HCT116 (cell line): ENCODE measurements at regions not wholly inside any gene's neighbourhood (a gene's known extent, or its start where the extent isn't known, plus 50 kb on each side); places are given as distances from the start of the nearest gene placed in this dataset.

Source experiments
- ATAC-seq: fragments of 200-7000 bp; cut with Tn5 transposase; 2 replicates; pipeline ENCODE4 v1.9.1; 2020; ENCODE audit warnings: mild to moderate bottlenecking, moderate library complexity
- BruUV-seq: library from RNA; stranded (reverse); fragments of 400-500 nt; replicated peaks from 2 replicates; lab custom pipeline; 2021; lab: Mats Ljungman, UMichigan
- CTCF ChIA-PET: fragments of 300-600 bp; sonication (Branson Sonifier 250); formaldehyde crosslinking; loops from one replicate; lab custom pipeline; 2021; ENCODE audit warnings: antibody characterized with exemption; lab: Charles Lee
- POLR2A ChIA-PET: fragments of 300-600, 350-600 bp; sonication (Branson Sonifier 250); formaldehyde crosslinking; loops from one replicate; lab custom pipeline; 2021; ENCODE audit warnings: antibody characterized with exemption; lab: Charles Lee
- RAD21 ChIA-PET, 2 experiments: fragments of 300-600 bp; sonication (Branson Sonifier 250); formaldehyde crosslinking; loops; one replicate each; lab custom pipeline; 2023; ENCODE audit warnings: low total read pairs in 2 of 2; ENCODE audit not compliant: uncharacterized antibody in 2 of 2, unreplicated experiment in 2 of 2, low non-redundant PET in 1 of 2; lab: Charles Lee
- DNase-seq: peaks from one replicate; pipeline ENCODE4 v3.0.0-alpha.2; 2010; ENCODE audit warnings: low read depth, low spot score
- H2AFZ ChIP-seq: fragments of 200-600 bp; shearing (Covaris generic), sonication (generic); 2 replicates; pipeline ENCODE4 v1.6.1; 2017; ENCODE audit warnings: low read depth, mixed run types, mixed read lengths, antibody characterized with exemption, low read length; ENCODE audit not compliant: poor library complexity, severe bottlenecking
- H3K27ac ChIP-seq: 2 replicates; pipeline ENCODE4 v1.5.1; 2012; ENCODE audit warnings: low read depth, low read length
- H3K27me3 ChIP-seq: fragments of 200-600 bp; sonication (generic); 2 replicates; pipeline ENCODE4 v1.6.1; 2016; ENCODE audit warnings: mixed run types, low read length, mixed read lengths; ENCODE audit not compliant: insufficient read depth
- H3K36me3 ChIP-seq, 2 experiments: fragments of 200-500 bp in 1 of 2; fragments of 200-600 bp in 1 of 2; sonication (Bioruptor generic) in 1 of 2; sonication (generic) in 1 of 2; 2 replicates each; pipeline versions ENCODE4 v1.5.1 to v1.6.1; 2014 to 2016; ENCODE audit warnings: low read length in 2 of 2, inconsistent platforms in 1 of 2, mixed read lengths in 1 of 2, mixed run types in 1 of 2; ENCODE audit not compliant: insufficient read depth in 2 of 2, control insufficient read depth in 1 of 2
- H3K4me1 ChIP-seq, 2 experiments: fragments of 200-600 bp in 1 of 2; sonication (generic) in 1 of 2; 2 replicates each; pipeline versions ENCODE4 v1.5.1 to v1.6.1; 2012 to 2017; ENCODE audit warnings: low read length in 2 of 2, inconsistent platforms in 1 of 2, mild to moderate bottlenecking in 1 of 2, mixed read lengths in 1 of 2, mixed run types in 1 of 2, moderate library complexity in 1 of 2; ENCODE audit not compliant: insufficient read depth in 2 of 2, control insufficient read depth in 1 of 2
- H3K4me2 ChIP-seq: fragments of 200-600 bp; sonication (generic); 2 replicates; pipeline ENCODE4 v1.6.1; 2017; ENCODE audit warnings: mixed run types, low read length, mixed read lengths
- H3K4me3 ChIP-seq, 2 experiments: fragments of 200-600 bp in 1 of 2; sonication (generic) in 1 of 2; replicated peaks in 1 of 2; 2 replicates each; pipeline ENCODE4 v1.5.1; 2011 to 2016; ENCODE audit warnings: low read length in 2 of 2, control low read depth in 1 of 2, low read depth in 1 of 2, mild to moderate bottlenecking in 1 of 2, mixed read lengths in 1 of 2, mixed run types in 1 of 2
- H3K79me2 ChIP-seq: fragments of 200-600 bp; sonication (generic); 2 replicates; pipeline ENCODE4 v1.6.1; 2017; ENCODE audit warnings: mild to moderate bottlenecking, mixed run types, low read length, moderate library complexity, mixed read lengths; ENCODE audit not compliant: insufficient read depth
- H3K9ac ChIP-seq: fragments of 200-600 bp; sonication (generic); 2 replicates; pipeline ENCODE4 v1.6.1; 2016; ENCODE audit warnings: low read length, mixed read lengths
- H3K9me2 ChIP-seq: fragments of 200-600 bp; sonication (generic), shearing (Covaris generic); 2 replicates; pipeline ENCODE4 v1.6.1; 2017; ENCODE audit warnings: mixed run types, mild to moderate bottlenecking, moderate library complexity; ENCODE audit not compliant: insufficient read depth
- H3K9me3 ChIP-seq, 2 experiments: fragments of 200-500 bp in 1 of 2; fragments of 200-600 bp in 1 of 2; sonication (Bioruptor generic) in 1 of 2; sonication (generic) in 1 of 2; 2 replicates each; pipeline ENCODE4 v1.6.1; 2014 to 2017; ENCODE audit warnings: low read length in 2 of 2, mixed read lengths in 2 of 2, inconsistent platforms in 1 of 2, low read depth in 1 of 2, mild to moderate bottlenecking in 1 of 2, mixed run types in 1 of 2, moderate library complexity in 1 of 2; ENCODE audit not compliant: control insufficient read depth in 1 of 2, insufficient read depth in 1 of 2
- H4K20me1 ChIP-seq: fragments of 200-600 bp; sonication (generic), shearing (Covaris generic); 2 replicates; pipeline ENCODE4 v1.6.1; 2017; ENCODE audit warnings: mixed run types, mild to moderate bottlenecking, moderate library complexity; ENCODE audit not compliant: insufficient read depth
- CEBPB ChIP-seq: IDR thresholded peaks from 2 replicates; pipeline ENCODE4 v1.6.1; 2012; ENCODE audit warnings: low read depth
- CTCF ChIP-seq, 3 experiments: fragments of 200-600 bp in 1 of 3; sonication (generic) in 1 of 3; IDR thresholded peaks in 2 of 3; conservative IDR thresholded peaks in 1 of 3; 2 replicates each; pipeline ENCODE4 v1.5.1; 2012 to 2017; ENCODE audit warnings: low read depth in 2 of 3, low read length in 2 of 3, antibody characterized with exemption in 1 of 3, borderline replicate concordance in 1 of 3, control low read depth in 1 of 3, mild to moderate bottlenecking in 1 of 3, mixed read lengths in 1 of 3, mixed run types in 1 of 3, moderate library complexity in 1 of 3; ENCODE audit not compliant: insufficient read depth in 1 of 3
- EGR1 ChIP-seq: IDR thresholded peaks from 2 replicates; pipeline ENCODE4 v1.6.1; 2012; ENCODE audit warnings: low read depth
- ELF1 ChIP-seq: IDR thresholded peaks from 2 replicates; pipeline ENCODE4 v1.6.1; 2012; ENCODE audit warnings: low read depth, borderline replicate concordance
- EZH2 ChIP-seq: fragments of 200-600 bp; sonication (generic); IDR thresholded peaks from 2 replicates; pipeline ENCODE4 v1.6.1; 2017; ENCODE audit warnings: antibody characterized with exemption, mixed run types
- EZH2phosphoT487 ChIP-seq: fragments of 200-600 bp; IDR thresholded peaks from 2 replicates; pipeline ENCODE4 v1.6.1; 2018; ENCODE audit warnings: antibody characterized with exemption, borderline replicate concordance
- JUND ChIP-seq: IDR thresholded peaks from 2 replicates; pipeline ENCODE4 v1.6.1; 2012
- POLR2A ChIP-seq: IDR thresholded peaks from 2 replicates; pipeline ENCODE4 v1.7.0; 2011; ENCODE audit warnings: borderline replicate concordance; ENCODE audit not compliant: insufficient read depth, insufficient read length; ENCODE audit errors: extremely low read depth
- SIN3A ChIP-seq: IDR thresholded peaks from 2 replicates; pipeline ENCODE4 v1.6.1; 2012; ENCODE audit warnings: low read depth
- SRF ChIP-seq: IDR thresholded peaks from 2 replicates; pipeline ENCODE4 v1.6.1; 2012; ENCODE audit warnings: low read depth
- YY1 ChIP-seq: IDR thresholded peaks from 2 replicates; pipeline ENCODE4 v1.6.1; 2011; ENCODE audit warnings: low read length, low read depth, moderate library complexity, mild to moderate bottlenecking; ENCODE audit not compliant: insufficient replicate concordance; ENCODE audit errors: extremely low read depth
- ZBTB33 ChIP-seq: IDR thresholded peaks from 2 replicates; pipeline ENCODE4 v1.6.1; 2011; ENCODE audit warnings: mild to moderate bottlenecking, low read length, moderate library complexity; ENCODE audit not compliant: insufficient replicate concordance; ENCODE audit errors: extremely low read depth
- ZFX ChIP-seq: fragments of 450-650 bp; IDR thresholded peaks from 2 replicates; pipeline ENCODE4 v1.6.1; 2017
- intact Hi-C: fragments of 100-400 bp; cut with micrococcal nuclease; formaldehyde crosslinking; loops from 2 replicates; pipeline ENCODE4 v1.10.0; 2022
- TF ChIP-seq, protein P1 (sequence below): IDR thresholded peaks from 2 replicates; pipeline ENCODE4 v1.6.1; 2012

DNA sequence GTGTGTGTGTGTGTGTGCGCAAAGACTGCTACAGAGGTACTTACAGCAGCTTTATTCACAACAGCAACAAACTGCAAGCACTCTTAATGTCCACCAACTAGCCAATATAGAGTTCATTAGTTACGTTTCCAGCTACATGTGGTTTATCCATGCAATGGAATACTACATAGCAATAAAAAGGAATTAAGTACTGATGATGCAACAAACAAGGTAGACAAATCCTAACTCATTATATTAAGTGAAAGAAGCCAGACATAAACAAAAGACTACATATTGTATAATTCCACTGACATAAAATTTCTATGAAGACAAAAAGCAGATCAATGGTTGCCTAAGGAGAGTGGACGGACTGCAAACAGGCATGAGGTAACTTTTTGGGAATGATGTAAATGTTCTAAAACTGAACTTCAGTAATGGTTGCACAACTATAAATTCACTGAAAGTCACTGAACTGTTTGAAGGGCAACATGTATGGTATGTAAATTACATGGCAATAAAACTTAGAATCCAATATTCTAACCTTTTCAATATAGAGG, 433.7 kb downstream of the SHQ1 start:
- ChIA-PET CTCF (no interaction called here), POLR2A (no interaction called here), RAD21 (no interaction called here)
- no peaks in the 10 kb centered on the region for H3K27me3 ChIP-seq
- intact Hi-C loops: no loop called here
- H3K79me2 ChIP-seq: peaks cover 100% of the 10 kb centered on the region
- no peaks in the 10 kb centered on the region for H3K9me2 ChIP-seq
- H4K20me1 ChIP-seq: peaks cover 19% of the 10 kb centered on the region; the same call in 1 of the 2 replicates
- H3K4me3 ChIP-seq: no peak overlapping the region
- BruUV-seq: no TSS peak
- TF ChIP-seq YY1: no peak
- TF ChIP-seq CTCF (IDR thresholded peaks at IDR 0.05 in 2 of 3, conservative IDR thresholded peaks at IDR 0.05 in 1 of 3; ENCODE audit: borderline replicate concordance in 1 of 3, insufficient read depth in 1 of 3, low read depth in 2 of 3, low read length in 2 of 3): no peak
- TF ChIP-seq SIN3A: no peak
- TF ChIP-seq POLR2A: no peak
- TF ChIP-seq EZH2: no peak
- no peaks in the 10 kb centered on the region for H3K9me3 ChIP-seq
- DNase-seq (no peak), ATAC-seq (no peak)
- H3K9ac ChIP-seq: no peak overlapping the region
- no peak overlapping the region for H3K4me2 ChIP-seq
- H2AFZ ChIP-seq: no peak overlapping the region
- H3K27ac ChIP-seq: no peak overlapping the region
- no peaks in the 10 kb centered on the region for H3K36me3 ChIP-seq
- H3K4me1 ChIP-seq: peaks cover 5 to 12% of the 10 kb centered on the region in 2 experiments; a peak in 2 of 4 replicates

DNA sequence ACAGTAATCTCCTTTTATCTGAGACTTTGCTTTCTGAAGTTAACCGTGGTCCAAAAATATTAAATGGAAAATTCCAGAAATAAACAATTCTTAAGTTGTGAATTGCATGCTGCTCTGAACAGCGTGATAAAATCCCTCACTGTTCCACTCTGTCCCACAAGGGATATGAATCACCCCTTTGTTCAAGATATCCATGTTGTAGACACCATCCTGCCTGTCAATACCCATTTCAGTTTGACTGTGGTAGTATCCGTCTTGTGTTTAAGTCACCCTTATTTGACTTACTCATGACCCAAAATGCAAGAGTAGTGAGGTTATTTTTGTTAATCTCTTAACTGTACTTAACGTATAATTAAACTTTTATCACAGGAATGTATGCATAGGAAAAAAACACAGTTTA, 435.0 kb downstream of the SHQ1 start:
- POLR2A ChIA-PET: no interaction called here
- RAD21 ChIA-PET: no interaction called here
- no peak overlapping the region for H3K27ac ChIP-seq
- ATAC-seq: no peak
- H3K79me2 ChIP-seq: peaks cover 100% of the 10 kb centered on the region
- peaks cover 20% of the 10 kb centered on the region; the same call in 1 of the 2 replicates for H4K20me1 ChIP-seq
- no peak overlapping the region for H2AFZ ChIP-seq
- H3K36me3 ChIP-seq: no peaks in the 10 kb centered on the region
- H3K27me3 ChIP-seq: no peaks in the 10 kb centered on the region
- no peak overlapping the region for H3K4me2 ChIP-seq
- intact Hi-C loops: no loop called here
- DNase-seq: no peak
- CTCF ChIA-PET: no interaction called here
- BruUV-seq: no TSS peak
- H3K4me1 ChIP-seq: peaks cover 3 to 5% of the 10 kb centered on the region in 2 experiments; a peak in 2 of 4 replicates
- no peaks in the 10 kb centered on the region for H3K9me3 ChIP-seq
- no peak overlapping the region for H3K4me3 ChIP-seq
- H3K9ac ChIP-seq: no peak overlapping the region
- no peaks in the 10 kb centered on the region for H3K9me2 ChIP-seq
- TF ChIP-seq EZH2phosphoT487 (no peak), POLR2A (no peak), CTCF (IDR thresholded peaks at IDR 0.05 in 2 of 3, conservative IDR thresholded peaks at IDR 0.05 in 1 of 3; ENCODE audit: borderline replicate concordance in 1 of 3, insufficient read depth in 1 of 3, low read depth in 2 of 3, low read length in 2 of 3) (no peak), ZBTB33 (no peak), SRF (no peak), JUND (no peak), CEBPB (no peak), EGR1 (no peak), ELF1 (no peak), ZFX (no peak)
- TF ChIP-seq, protein P1, sequence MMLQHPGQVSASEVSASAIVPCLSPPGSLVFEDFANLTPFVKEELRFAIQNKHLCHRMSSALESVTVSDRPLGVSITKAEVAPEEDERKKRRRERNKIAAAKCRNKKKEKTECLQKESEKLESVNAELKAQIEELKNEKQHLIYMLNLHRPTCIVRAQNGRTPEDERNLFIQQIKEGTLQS: no peak
